Activated T-helper 1 cell treated with anti-CD3 and anti-CD28 coated beads, Interleukin-12 subunit alpha, Interleukin-12 subunit beta, Interleukin-2, Interleukin-4 antibody, amounts not matched to agents 30 ng/mL and 10 ng/mL and 1 ng/mL, durations not matched to agents 14 hours and 24 hours and 36 hours (primary cell): ENCODE measurements at regions not wholly inside any gene's neighbourhood (a gene's known extent, or its start where the extent isn't known, plus 50 kb on each side); places are given as distances from the start of the nearest gene placed in this dataset.

ENCODE experiments used
- DNase-seq: peaks from one replicate; pipeline ENCODE4 v3.0.0; 2021; ENCODE audit warnings: low spot score
- H3K27ac Mint-ChIP-seq: one replicate; pipeline ENCODE4 v1.8.0; 2021; ENCODE audit warnings: mild to moderate bottlenecking, mixed read lengths
- H3K27me3 Mint-ChIP-seq: one replicate; pipeline ENCODE4 v1.8.0; 2022; ENCODE audit warnings: mild to moderate bottlenecking, moderate library complexity, mixed read lengths; ENCODE audit not compliant: insufficient read depth
- H3K36me3 Mint-ChIP-seq: one replicate; pipeline ENCODE4 v1.8.0; 2021; ENCODE audit warnings: low read depth, mixed read lengths
- H3K4me1 Mint-ChIP-seq: one replicate; pipeline ENCODE4 v1.8.0; 2021; ENCODE audit warnings: low read depth, mixed read lengths
- H3K4me3 Mint-ChIP-seq: one replicate; pipeline ENCODE4 v1.8.0; 2021; ENCODE audit warnings: mild to moderate bottlenecking, moderate library complexity, mixed read lengths
- H3K9me3 Mint-ChIP-seq: one replicate; pipeline ENCODE4 v1.8.0; 2021; ENCODE audit warnings: mixed read lengths
- intact Hi-C: fragments of 100-400 bp; cut with micrococcal nuclease; formaldehyde crosslinking; loops from one replicate; pipeline ENCODE4 v1.15.1; 2024

DNA sequence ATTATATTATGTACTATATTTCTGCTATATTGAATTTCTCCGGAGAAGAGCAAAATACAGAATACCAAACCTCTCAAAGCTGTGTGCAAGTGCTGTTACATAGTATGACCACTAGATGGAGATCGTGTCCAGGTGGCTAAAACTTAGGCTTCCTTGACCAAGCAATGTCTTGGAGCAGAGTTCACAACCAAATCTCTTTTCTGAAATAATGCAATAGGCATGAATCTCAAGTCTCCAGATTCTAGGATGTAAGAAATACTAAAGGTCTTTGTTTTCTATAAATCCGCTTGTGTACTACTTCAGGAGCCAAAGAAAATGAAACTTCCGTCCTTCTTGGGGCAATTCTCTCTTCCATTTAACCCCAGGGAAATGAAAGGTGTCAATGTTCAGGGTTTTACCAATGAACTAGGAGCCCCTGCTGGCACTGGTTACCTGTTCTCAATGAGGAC, 181.5 kb upstream of the RAI14 start:
- H3K9me3 Mint-ChIP-seq, result no peaks in the 10 kb centered on the region
- H3K27ac Mint-ChIP-seq, result no peak overlapping the region
- no peak for DNase-seq
- H3K27me3 Mint-ChIP-seq, result peaks cover 2% of the 10 kb centered on the region
- H3K36me3 Mint-ChIP-seq, result no peaks in the 10 kb centered on the region
- intact Hi-C loops, result loop anchor here (1.0 to 5.0 kb wide), 2 partner anchors 63 to 424 kb away; no protein-coding TSS in a partner anchor
- no peak overlapping the region for H3K4me3 Mint-ChIP-seq
- H3K4me1 Mint-ChIP-seq, result no peaks in the 10 kb centered on the region

DNA sequence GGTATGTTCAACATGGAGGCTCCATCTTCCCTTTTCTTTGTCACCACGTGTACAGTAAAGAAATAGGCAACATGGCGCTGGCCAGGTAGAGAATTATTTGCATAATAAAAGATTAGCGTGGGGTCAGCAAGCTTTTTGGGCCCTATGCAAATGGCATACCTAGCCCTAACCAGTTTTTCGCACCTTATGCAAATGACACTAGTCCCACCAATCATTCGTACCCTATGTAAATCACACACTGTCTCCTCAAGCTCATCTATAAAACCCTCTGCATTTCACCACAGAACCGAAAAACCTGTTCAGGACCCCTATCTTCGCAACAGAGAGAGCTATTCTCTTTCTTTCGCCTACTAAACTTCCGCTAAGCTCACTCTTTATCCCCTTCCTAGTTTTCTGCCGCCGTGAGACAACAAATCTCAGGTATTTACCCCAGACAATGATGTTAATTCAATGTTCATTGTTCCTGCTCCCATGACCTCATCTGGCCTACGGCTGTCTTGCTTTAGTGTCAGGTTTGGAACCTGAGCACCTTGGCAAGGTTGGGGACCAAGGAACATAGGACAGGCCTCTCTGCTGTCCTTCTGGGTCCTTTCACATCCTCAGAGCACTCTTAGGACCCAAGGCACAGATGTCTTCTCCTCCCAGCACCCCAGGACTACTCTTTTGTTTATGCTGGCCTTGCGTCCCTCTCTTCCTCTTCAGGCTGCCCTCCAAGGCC, 180.7 kb upstream of the RAI14 start:
- H3K4me1 Mint-ChIP-seq, result no peaks in the 10 kb centered on the region
- intact Hi-C loops, result no loop called here
- H3K27ac Mint-ChIP-seq, result no peak overlapping the region
- no peak for DNase-seq
- no peak overlapping the region for H3K4me3 Mint-ChIP-seq
- no peaks in the 10 kb centered on the region for H3K36me3 Mint-ChIP-seq
- H3K27me3 Mint-ChIP-seq, result peaks cover 2% of the 10 kb centered on the region
- H3K9me3 Mint-ChIP-seq, result no peaks in the 10 kb centered on the region

DNA sequence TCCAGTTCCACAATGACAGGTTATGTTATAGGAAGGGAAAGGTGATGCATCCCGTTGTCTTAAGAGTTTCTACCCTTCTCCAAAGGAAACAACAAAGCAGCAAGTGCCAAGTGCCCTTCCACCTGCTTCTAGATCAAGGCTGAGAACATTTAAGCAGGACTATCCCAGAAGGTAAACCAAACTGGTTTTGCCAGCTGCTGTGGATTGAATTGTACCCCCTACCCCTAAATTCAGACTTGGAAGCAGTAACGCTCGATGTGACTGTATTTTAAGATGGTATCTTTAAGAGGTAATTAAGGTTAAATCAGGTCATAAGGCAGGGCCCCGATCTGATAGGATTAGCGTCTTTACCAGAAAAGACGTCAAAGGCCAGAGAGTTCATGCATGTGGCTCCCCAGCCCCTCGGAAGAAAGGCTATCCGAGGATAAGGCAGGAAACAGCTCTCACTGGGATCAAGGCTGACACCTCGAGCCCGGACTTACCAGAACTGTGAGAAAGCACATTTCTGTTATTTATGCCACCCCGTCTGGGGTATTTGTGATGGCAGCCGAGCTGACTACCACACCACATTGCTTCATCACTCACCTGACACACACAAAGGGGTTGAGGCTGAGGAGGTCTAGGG, 179.1 kb upstream of the RAI14 start:
- Mint-ChIP-seq H3K27me3 (peaks cover 4% of the 10 kb centered on the region), H3K9me3 (no peaks in the 10 kb centered on the region), H3K4me3 (no peak overlapping the region), H3K4me1 (no peaks in the 10 kb centered on the region), H3K36me3 (no peaks in the 10 kb centered on the region), H3K27ac (no peak overlapping the region)
- no peak for DNase-seq
- intact Hi-C loops, result no loop called here

DNA sequence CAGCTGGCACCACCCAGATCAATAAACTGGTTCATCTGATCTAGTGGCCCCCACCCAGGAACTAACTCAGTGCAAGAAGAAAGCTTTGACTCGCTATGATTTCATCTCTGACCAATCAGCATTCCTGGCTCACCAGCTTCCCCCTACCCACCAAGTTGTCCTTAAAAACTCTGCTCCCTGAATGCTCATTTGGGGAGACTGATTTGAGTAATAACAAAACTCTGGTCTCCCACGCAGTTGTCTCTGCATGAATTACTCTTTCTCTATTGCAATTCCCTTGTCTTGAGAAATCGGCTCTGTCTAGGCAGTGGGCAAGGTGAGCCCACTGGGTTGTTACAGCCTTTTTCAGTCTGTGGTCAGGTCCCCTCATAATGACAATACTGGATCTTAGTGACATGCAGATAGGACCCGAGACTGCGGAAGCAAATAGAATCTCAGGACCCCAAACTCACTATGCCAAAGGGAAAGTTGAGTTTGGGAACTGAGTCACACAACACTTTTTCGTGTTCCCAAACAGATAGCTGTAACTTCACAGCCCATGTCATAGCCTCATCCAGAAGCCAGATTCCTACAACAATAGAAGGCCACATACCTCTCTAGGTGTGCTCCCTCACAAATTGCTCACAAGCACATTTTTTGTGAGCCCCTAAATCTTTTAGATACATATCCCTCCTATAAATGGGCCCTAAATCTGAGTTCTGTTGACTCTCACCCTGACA, 175.2 kb upstream of the RAI14 start:
- no peaks in the 10 kb centered on the region for H3K9me3 Mint-ChIP-seq
- peaks cover 10% of the 10 kb centered on the region for H3K27me3 Mint-ChIP-seq
- H3K36me3 Mint-ChIP-seq, result no peaks in the 10 kb centered on the region
- intact Hi-C loops, result no loop called here
- no peak overlapping the region for H3K4me3 Mint-ChIP-seq
- DNase-seq, result no peak
- no peak overlapping the region for H3K27ac Mint-ChIP-seq
- no peaks in the 10 kb centered on the region for H3K4me1 Mint-ChIP-seq

DNA sequence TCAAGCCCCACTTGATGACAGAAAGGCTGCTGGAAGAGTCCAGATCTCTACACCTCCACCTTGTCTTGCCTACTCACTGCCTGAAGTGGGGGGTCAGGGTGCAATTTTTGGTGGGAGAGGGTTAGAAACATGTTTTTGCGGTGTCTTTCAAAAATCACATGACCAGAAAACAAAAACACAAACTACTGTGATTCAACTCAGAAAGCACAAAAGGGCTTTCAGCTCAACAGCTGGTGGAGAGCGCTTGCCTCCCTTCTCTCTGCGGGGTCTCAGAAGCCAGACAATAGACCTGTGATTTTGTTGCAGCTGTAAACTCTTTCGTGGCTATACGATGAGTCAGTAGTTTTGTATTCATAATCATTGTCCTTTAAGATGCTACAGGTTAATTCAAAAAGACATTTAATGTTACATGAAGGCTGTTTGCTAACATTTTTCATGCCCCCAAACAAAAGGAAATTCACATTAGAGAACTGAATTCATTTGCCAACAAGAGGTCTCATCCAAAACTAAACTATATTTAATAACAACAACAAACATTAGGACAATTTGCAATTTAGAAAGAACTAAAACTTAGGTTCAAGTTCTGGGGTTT, 172.6 kb upstream of the RAI14 start:
- intact Hi-C loops, result no loop called here

DNA sequence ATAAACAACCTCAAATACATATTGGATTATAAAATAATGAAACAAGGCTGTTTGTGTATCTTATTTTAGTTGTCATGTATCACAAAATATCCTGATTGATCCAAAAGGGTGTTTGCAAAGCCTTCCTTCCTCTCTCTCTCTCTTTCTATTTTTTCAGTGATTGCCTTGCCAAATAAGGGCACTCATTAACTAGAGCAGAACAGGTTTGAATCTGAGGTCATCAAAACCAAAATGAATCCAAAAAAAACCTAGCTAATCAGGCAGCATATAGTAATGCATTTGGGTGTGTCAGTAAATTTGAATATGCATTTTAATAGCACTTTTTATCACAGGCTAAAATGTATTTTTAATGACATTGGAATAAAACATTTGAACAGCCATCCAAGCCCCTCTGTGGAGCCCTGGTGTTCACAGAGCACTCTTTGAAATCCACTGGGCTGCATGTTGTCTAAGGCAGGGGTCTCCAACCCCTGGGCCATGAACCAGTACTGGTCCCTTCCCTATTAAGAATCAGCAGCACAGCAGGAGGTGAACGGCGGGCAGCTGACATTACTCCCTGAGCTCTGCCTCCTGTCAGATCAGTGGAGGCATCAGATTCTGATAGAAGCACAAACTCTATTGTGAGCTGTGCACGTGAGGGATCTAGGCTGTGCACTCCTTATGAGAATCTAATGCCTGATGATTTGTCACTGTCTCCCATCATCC, 171.8 kb upstream of the RAI14 start:
- H3K9me3 Mint-ChIP-seq, result no peaks in the 10 kb centered on the region
- H3K4me3 Mint-ChIP-seq, result no peak overlapping the region
- no peak for DNase-seq
- H3K27ac Mint-ChIP-seq, result no peak overlapping the region
- intact Hi-C loops, result no loop called here
- H3K27me3 Mint-ChIP-seq, result peaks cover 18% of the 10 kb centered on the region
- H3K36me3 Mint-ChIP-seq, result no peaks in the 10 kb centered on the region
- H3K4me1 Mint-ChIP-seq, result no peaks in the 10 kb centered on the region

More for the DNA sequence above, 172.6 kb upstream of the RAI14 start:
- H3K36me3 Mint-ChIP-seq, result no peaks in the 10 kb centered on the region
- DNase-seq, result no peak
- H3K27ac Mint-ChIP-seq, result no peak overlapping the region
- H3K9me3 Mint-ChIP-seq, result no peaks in the 10 kb centered on the region
- no peak overlapping the region for H3K4me3 Mint-ChIP-seq
- H3K27me3 Mint-ChIP-seq, result peaks cover 16% of the 10 kb centered on the region
- no peaks in the 10 kb centered on the region for H3K4me1 Mint-ChIP-seq

DNA sequence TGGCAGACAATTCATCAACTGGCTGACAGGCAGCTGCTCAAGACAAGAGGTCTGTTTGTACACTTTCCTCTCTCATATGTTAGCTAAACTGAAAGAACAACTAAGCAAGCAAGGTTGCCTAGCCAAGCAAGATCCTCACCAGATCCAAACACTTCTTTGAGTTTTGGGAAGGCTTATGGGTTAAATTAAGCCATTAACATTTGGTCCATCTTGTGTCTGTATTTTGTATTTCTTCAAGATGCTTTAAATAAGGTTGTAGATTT, 170.4 kb upstream of the RAI14 start:
- Mint-ChIP-seq H3K9me3 (no peaks in the 10 kb centered on the region), H3K36me3 (no peaks in the 10 kb centered on the region), H3K27ac (no peak overlapping the region), H3K4me3 (no peak overlapping the region), H3K27me3 (peaks cover 18% of the 10 kb centered on the region), H3K4me1 (no peaks in the 10 kb centered on the region)
- no peak for DNase-seq
- intact Hi-C loops, result loop anchor here (1.0 to 5.0 kb wide), 4 partner anchors 37 to 518 kb away; no protein-coding TSS in a partner anchor

DNA sequence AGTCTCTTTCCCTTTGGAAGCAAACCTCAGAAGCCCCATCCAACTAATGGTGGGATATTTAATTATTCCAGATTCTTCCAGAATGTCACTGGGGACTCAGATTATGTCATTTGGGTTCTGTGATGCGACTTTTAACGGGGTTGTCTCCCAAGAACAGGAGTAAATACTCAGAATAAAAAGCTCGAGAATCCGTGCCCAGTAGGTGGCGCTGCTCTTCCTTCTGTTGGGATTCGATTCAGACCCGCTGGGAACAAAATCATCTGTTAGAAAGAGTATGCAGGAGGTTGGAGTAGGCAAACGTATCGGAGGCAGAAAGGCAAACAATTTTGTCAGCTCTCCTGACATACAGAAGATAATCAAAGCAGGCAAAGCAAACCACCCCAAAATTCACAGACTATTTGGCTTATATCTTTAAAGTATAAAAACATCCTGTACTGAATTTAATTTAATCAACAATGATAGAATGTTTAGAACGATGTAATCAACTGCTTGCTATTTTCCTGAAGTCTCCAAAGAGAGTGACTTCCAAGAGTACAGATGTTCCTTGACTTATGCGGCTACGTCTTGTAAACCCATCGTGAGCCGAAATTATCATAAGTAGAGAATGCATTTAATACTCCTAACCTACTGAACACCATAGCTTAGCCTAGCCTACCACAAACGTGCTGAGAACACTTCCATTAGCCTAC, 169.8 kb upstream of the RAI14 start:
- no peak overlapping the region for H3K27ac Mint-ChIP-seq
- H3K4me3 Mint-ChIP-seq, result no peak overlapping the region
- H3K4me1 Mint-ChIP-seq, result no peaks in the 10 kb centered on the region
- no peaks in the 10 kb centered on the region for H3K9me3 Mint-ChIP-seq
- peaks cover 18% of the 10 kb centered on the region for H3K27me3 Mint-ChIP-seq
- H3K36me3 Mint-ChIP-seq, result no peaks in the 10 kb centered on the region
- intact Hi-C loops, result loop anchor here (1.0 to 5.0 kb wide), 4 partner anchors 36 to 517 kb away; no protein-coding TSS in a partner anchor
- peak; percentile 26 for DNase-seq

DNA sequence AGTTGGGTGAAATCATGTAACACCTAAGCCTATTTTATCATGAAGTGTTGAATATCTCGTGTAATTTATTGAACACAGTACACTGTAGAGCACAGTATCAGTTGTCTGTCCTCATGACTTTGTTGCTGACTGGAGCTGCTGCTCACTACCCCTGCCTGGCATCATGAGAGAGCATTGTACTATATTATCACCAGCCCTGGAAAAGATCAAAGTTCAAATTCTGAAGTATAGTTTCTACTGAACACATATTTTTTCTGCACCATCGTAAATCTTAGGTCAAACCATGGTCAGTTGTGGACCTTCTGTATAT, 169.3 kb upstream of the RAI14 start:
- H3K27ac Mint-ChIP-seq, result no peak overlapping the region
- intact Hi-C loops, result loop anchor here (1.0 to 5.0 kb wide), 4 partner anchors 35 to 516 kb away; no protein-coding TSS in a partner anchor

DNA sequence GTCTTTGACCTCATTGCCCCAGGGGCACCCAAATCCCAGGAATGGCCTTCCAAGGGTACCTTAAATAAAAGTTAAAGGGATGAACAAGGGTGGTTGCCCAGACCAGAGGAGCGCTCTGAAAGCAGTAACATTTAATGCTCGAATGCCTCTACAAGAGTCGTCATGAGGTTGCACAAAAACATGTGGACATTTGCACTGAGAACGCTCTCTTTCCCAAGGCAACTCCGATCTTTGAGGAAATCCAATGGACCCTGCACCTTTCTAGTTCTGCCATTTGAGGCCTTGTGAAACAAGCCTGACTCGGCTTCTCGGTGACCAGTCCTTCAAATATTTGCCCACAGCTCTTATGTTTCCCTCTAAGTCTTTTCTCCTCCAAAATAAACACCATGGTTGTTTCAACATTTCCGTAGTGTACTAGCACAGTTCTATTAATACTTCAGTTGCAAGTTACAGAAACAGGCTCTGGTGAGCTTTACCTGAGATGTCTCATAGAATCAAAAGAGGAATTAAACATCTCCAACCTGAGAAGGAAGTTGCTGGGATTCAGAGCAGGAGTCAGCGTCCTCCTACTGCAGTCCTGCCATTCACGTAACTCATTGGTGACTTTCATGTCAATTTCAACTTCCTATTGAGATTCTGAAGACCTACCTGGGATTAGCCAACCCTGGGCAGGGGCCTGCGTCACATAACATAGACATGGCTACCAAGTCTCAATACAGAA, 168.8 kb upstream of the RAI14 start:
- Mint-ChIP-seq H3K27me3 (peaks cover 13% of the 10 kb centered on the region), H3K36me3 (no peaks in the 10 kb centered on the region), H3K27ac (no peak overlapping the region), H3K4me1 (no peaks in the 10 kb centered on the region), H3K9me3 (no peaks in the 10 kb centered on the region), H3K4me3 (no peak overlapping the region)
- intact Hi-C loops, result loop anchor here (5.0 kb wide), 1 partner anchor 35 kb away; no protein-coding TSS in a partner anchor
- no peak for DNase-seq

More for the DNA sequence above, 169.3 kb upstream of the RAI14 start:
- Mint-ChIP-seq H3K4me1 (no peaks in the 10 kb centered on the region), H3K9me3 (no peaks in the 10 kb centered on the region), H3K4me3 (no peak overlapping the region), H3K27me3 (peaks cover 15% of the 10 kb centered on the region), H3K36me3 (no peaks in the 10 kb centered on the region)
- no peak for DNase-seq

DNA sequence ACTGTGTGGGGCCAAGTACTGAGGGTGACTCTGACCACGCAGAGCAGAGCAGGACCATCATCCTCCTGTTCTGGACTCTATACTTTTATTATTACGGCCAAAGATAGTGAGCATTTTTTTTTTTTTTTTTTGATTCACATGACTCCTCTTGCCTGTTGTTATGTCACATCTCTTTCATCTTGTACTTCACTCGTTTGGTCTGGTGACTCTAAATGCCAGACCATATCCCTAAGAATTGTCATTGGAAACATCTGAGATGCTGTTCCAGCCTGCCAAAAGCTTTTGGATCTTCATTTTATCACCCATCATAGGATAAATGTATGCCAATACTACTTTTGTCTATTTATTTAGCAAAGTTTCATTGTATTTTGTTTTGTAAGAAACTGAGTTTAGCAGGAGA, 168.2 kb upstream of the RAI14 start:
- Mint-ChIP-seq H3K36me3 (no peaks in the 10 kb centered on the region), H3K27me3 (peaks cover 13% of the 10 kb centered on the region), H3K27ac (no peak overlapping the region), H3K4me1 (no peaks in the 10 kb centered on the region), H3K9me3 (no peaks in the 10 kb centered on the region), H3K4me3 (no peak overlapping the region)
- intact Hi-C loops, result loop anchor here (5.0 kb wide), 1 partner anchor 34 kb away; no protein-coding TSS in a partner anchor
- no peak for DNase-seq

DNA sequence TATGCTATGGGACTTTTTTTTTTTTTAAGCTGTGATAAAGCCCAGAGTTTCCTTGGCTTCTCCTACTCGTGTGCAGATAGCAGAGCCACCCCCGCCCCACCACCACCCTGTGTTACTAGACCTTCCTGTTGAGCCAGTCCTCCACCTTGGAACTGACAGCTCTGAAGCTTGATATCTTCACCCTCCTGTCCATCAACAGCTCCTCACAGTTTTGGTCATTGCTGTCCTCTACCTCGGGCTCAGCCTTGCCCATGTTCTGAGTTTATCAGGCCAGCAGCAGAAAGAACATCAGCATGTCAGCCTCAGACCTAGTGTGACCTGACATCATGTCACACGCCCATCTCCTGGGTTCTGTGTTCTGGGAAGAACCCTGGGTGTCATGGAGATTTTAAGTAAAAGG, 167.1 kb upstream of the RAI14 start:
- Mint-ChIP-seq H3K4me1 (no peaks in the 10 kb centered on the region), H3K4me3 (no peak overlapping the region), H3K27me3 (peaks cover 11% of the 10 kb centered on the region), H3K9me3 (no peaks in the 10 kb centered on the region), H3K27ac (no peak overlapping the region), H3K36me3 (no peaks in the 10 kb centered on the region)
- intact Hi-C loops, result loop anchor here (5.0 kb wide), 1 partner anchor 33 kb away; no protein-coding TSS in a partner anchor
- no peak for DNase-seq
